K562 (cell line): ENCODE measurements at regions not wholly inside any gene's neighbourhood (a gene's known extent, or its start where the extent isn't known, plus 50 kb on each side); places are given as distances from the start of the nearest gene placed in this dataset.

Experiments used
- ATAC-seq: fragments of 200-7000 bp; cut with Tn5 transposase; 3 replicates; pipeline ENCODE4 v1.9.1; 2020; ENCODE audit warnings: moderate library complexity
- BruUV-seq: library from RNA; stranded (reverse); fragments of 400-500 nt; replicated peaks from 2 replicates; lab custom pipeline; 2021; lab: Mats Ljungman, UMichigan
- CTCF ChIA-PET: fragments of 300-600 bp; formaldehyde crosslinking; extraction: SDS; loops from one replicate; lab custom pipeline; 2021; ENCODE audit warnings: low intra/inter-chr PET ratio; lab: Yijun Ruan, JAX
- POLR2A ChIA-PET: fragments of 300-600, 350-650 bp; sonication (Branson Sonifier 250); formaldehyde crosslinking; extraction: SDS; loops from one replicate; lab custom pipeline; 2021; ENCODE audit warnings: antibody characterized with exemption, inconsistent platforms; lab: Yijun Ruan, JAX
- DNase-seq, 4 experiments: peaks; one replicate each; pipeline versions ENCODE4 v3.0.0 to v3.0.0-alpha.2; 2011 to 2018; ENCODE audit warnings: low spot score in 3 of 4, mixed read lengths in 3 of 4; ENCODE audit errors: extremely low read depth in 1 of 4
- FAIRE-seq: peaks from 2 replicates; lab custom pipeline; 2011; peaks lifted over from hg19 to GRCh38; lab: Jason Lieb, UNC
- H2AFZ ChIP-seq: 2 replicates; pipeline ENCODE4 v1.6.0; 2011; ENCODE audit warnings: low read depth, low read length, control low read depth, inconsistent platforms
- H3K27ac ChIP-seq: fragments of 200-600 bp; 3 replicates; pipeline ENCODE4 v1.8.0; 2011; ENCODE audit warnings: low read depth, mild to moderate bottlenecking, control low read depth, inconsistent platforms, low read length, moderate library complexity, mixed read lengths; ENCODE audit errors: extremely low read depth
- H3K27me3 ChIP-seq, 2 experiments: fragments of 300-600 bp in 1 of 2; 2 replicates in 1 of 2; 3 replicates in 1 of 2; pipeline versions ENCODE4 v1.6.0 to v1.8.0; 2011; ENCODE audit warnings: inconsistent platforms in 2 of 2, low read length in 2 of 2, mild to moderate bottlenecking in 1 of 2, mixed read lengths in 1 of 2, moderate library complexity in 1 of 2; ENCODE audit not compliant: control insufficient read depth in 2 of 2, insufficient read depth in 2 of 2
- H3K36me3 ChIP-seq: fragments of 300-600 bp; 3 replicates; pipeline ENCODE4 v1.8.0; 2011; ENCODE audit warnings: mild to moderate bottlenecking, low read length, inconsistent platforms; ENCODE audit not compliant: control insufficient read depth, insufficient read depth
- H3K4me1 ChIP-seq, 2 experiments: fragments of 200-600 bp in 1 of 2; replicated peaks in 1 of 2; 2 replicates in 1 of 2; 3 replicates in 1 of 2; pipeline versions ENCODE4 v1.5.1 to v1.8.0; 2011; ENCODE audit warnings: inconsistent platforms in 2 of 2, low read length in 2 of 2, mild to moderate bottlenecking in 1 of 2, mixed read lengths in 1 of 2, moderate library complexity in 1 of 2; ENCODE audit not compliant: control insufficient read depth in 2 of 2, insufficient read depth in 2 of 2
- H3K4me2 ChIP-seq: 2 replicates; pipeline ENCODE4 v1.6.1; 2011; ENCODE audit warnings: low read length, control low read depth, inconsistent platforms, mixed read lengths; ENCODE audit not compliant: insufficient read depth
- H3K4me3 ChIP-seq: fragments of 200-600 bp; sonication (generic), shearing (Covaris generic); 2 replicates; pipeline ENCODE4 v1.5.1; 2016; ENCODE audit warnings: control low read depth, inconsistent platforms
- H3K79me2 ChIP-seq: fragments of 200-600 bp; 3 replicates; pipeline ENCODE4 v1.8.0; 2011; ENCODE audit warnings: low read length, inconsistent platforms; ENCODE audit not compliant: control insufficient read depth, insufficient read depth
- H3K9ac ChIP-seq, 2 experiments: 2 replicates each; pipeline versions ENCODE4 v1.6.0 to v1.6.1; 2011; ENCODE audit warnings: low read depth in 2 of 2, low read length in 2 of 2, control low read depth in 1 of 2, inconsistent platforms in 1 of 2, mild to moderate bottlenecking in 1 of 2, mixed read lengths in 1 of 2; ENCODE audit not compliant: insufficient read depth in 1 of 2
- H3K9me1 ChIP-seq: one replicate; pipeline ENCODE4 v1.6.0; 2011; ENCODE audit warnings: inconsistent platforms, mild to moderate bottlenecking, low read length, moderate library complexity; ENCODE audit not compliant: control insufficient read depth, insufficient read depth
- H3K9me3 ChIP-seq: replicated peaks from 2 replicates; pipeline ENCODE4 v1.5.1; 2011; ENCODE audit warnings: low read depth, low read length, inconsistent platforms; ENCODE audit not compliant: control insufficient read depth, insufficient read depth
- H4K20me1 ChIP-seq: replicated peaks from 2 replicates; pipeline ENCODE4 v1.6.1; 2011; ENCODE audit warnings: low read length, inconsistent platforms, mixed read lengths; ENCODE audit not compliant: control insufficient read depth, insufficient read depth
- CBFA2T2 ChIP-seq: fragments of 450-650 bp; conservative IDR thresholded peaks from 2 replicates; pipeline ENCODE4 v1.6.1; 2017; ENCODE audit warnings: mild to moderate bottlenecking
- CC2D1A ChIP-seq: fragments of 450-650 bp; IDR thresholded peaks from 2 replicates; pipeline ENCODE4 v1.6.1; 2017; ENCODE audit warnings: mild to moderate bottlenecking
- FIP1L1 ChIP-seq: fragments of 200-400 bp; formaldehyde crosslinking; IDR thresholded peaks from 2 replicates; pipeline ENCODE4 v1.6.1; 2018; ENCODE audit warnings: mild to moderate bottlenecking, low read depth, low read length; ENCODE audit not compliant: poor library complexity, severe bottlenecking
- FOXA1 ChIP-seq: fragments of 450-650 bp; IDR thresholded peaks from 2 replicates; pipeline ENCODE4 v1.6.1; 2016; ENCODE audit warnings: mild to moderate bottlenecking, borderline replicate concordance
- HDAC1 ChIP-seq, 2 experiments: fragments of 450-650 bp; IDR thresholded peaks; 2 replicates each; pipeline ENCODE4 v1.6.1; 2016 to 2017; ENCODE audit warnings: inconsistent platforms in 1 of 2, mild to moderate bottlenecking in 1 of 2, moderate library complexity in 1 of 2
- KDM5B ChIP-seq: fragments of 200-600 bp; sonication (generic); IDR thresholded peaks from 2 replicates; pipeline ENCODE4 v1.6.1; 2012; ENCODE audit warnings: low read depth, mild to moderate bottlenecking, moderate library complexity, low read length, control low read depth, inconsistent platforms; ENCODE audit not compliant: insufficient replicate concordance
- NCOA1 ChIP-seq: fragments of 450-650 bp; IDR thresholded peaks from 2 replicates; pipeline ENCODE4 v1.6.1; 2016; ENCODE audit warnings: low read depth
- POLR2G ChIP-seq: fragments of 200-400 bp; formaldehyde crosslinking; IDR thresholded peaks from 2 replicates; pipeline ENCODE4 v1.6.1; 2017; ENCODE audit warnings: low read depth, mild to moderate bottlenecking, antibody characterized with exemption, low read length, moderate library complexity
- POU5F1 ChIP-seq: fragments of 150-350 bp; IDR thresholded peaks from 2 replicates; pipeline ENCODE4 v1.6.1; 2014; ENCODE audit warnings: borderline replicate concordance, low read length, low read depth, mild to moderate bottlenecking; ENCODE audit not compliant: partially characterized antibody
- PRPF4 ChIP-seq: fragments of 200-400 bp; formaldehyde crosslinking; IDR thresholded peaks from one replicate; pipeline ENCODE4 v1.6.1; 2017; ENCODE audit warnings: low read length, low read depth, mild to moderate bottlenecking; ENCODE audit not compliant: insufficient read depth, poor library complexity, severe bottlenecking
- RB1 ChIP-seq: fragments of 450-650 bp; IDR thresholded peaks from 2 replicates; pipeline ENCODE4 v1.6.1; 2017; ENCODE audit warnings: low read depth, mild to moderate bottlenecking
- TAF9B ChIP-seq: fragments of 450-650 bp; IDR thresholded peaks from 2 replicates; pipeline ENCODE4 v1.6.1; 2018; ENCODE audit warnings: mild to moderate bottlenecking; ENCODE audit not compliant: partially characterized antibody
- THRAP3 ChIP-seq: fragments of 450-650 bp; IDR thresholded peaks from 2 replicates; pipeline ENCODE4 v1.6.1; 2016; ENCODE audit warnings: mild to moderate bottlenecking, inconsistent platforms, borderline replicate concordance
- ZKSCAN8 ChIP-seq: fragments of 200-800 bp; sonication (Bioruptor generic); IDR thresholded peaks from 2 replicates; pipeline ENCODE4 v1.6.1; 2016; ENCODE audit warnings: missing genetic modification characterization, missing compliant biosample characterization
- ZNF408 ChIP-seq: fragments of 250-450 bp; sonication (Bioruptor Pico); IDR thresholded peaks from 2 replicates; pipeline ENCODE4 v1.4.0; 2020; ENCODE audit warnings: low read depth, mild to moderate bottlenecking, moderate library complexity
- ZNF75A ChIP-seq: fragments of 450-650 bp; formaldehyde crosslinking; IDR thresholded peaks from 2 replicates; pipeline ENCODE4 v1.4.0; 2020; ENCODE audit warnings: mild to moderate bottlenecking
- ZNF778 ChIP-seq: fragments of 450-650 bp; formaldehyde crosslinking; IDR thresholded peaks from 2 replicates; pipeline ENCODE4 v1.4.0; 2020; ENCODE audit warnings: mild to moderate bottlenecking, moderate library complexity
- WGBS: fragments of 100-300 bp; shearing (Covaris generic); methylation state at CpG from one replicate; pipeline ENCODE4 v1.1.6; 2016; ENCODE audit warnings: low coverage, mixed read lengths; ENCODE audit not compliant: insufficient coverage; ENCODE audit errors: missing lambda C conversion rate; 5-methylcytosine and 5-hydroxymethylcytosine counted together
- in situ Hi-C: fragments of 300-500 bp; cut with MboI; formaldehyde crosslinking; loops from 4 replicates; pipeline ENCODE4 v1.15.0; 2018; ENCODE audit warnings: inconsistent platforms, mixed read lengths
- intact Hi-C: fragments of 100-400 bp; cut with micrococcal nuclease; formaldehyde crosslinking; loops from 2 replicates; pipeline ENCODE4 v1.14.2; 2022
- TF ChIP-seq, protein P1 (sequence below), 2 experiments: fragments of 450-650 bp in 1 of 2; sonication (generic) in 1 of 2; formaldehyde crosslinking in 1 of 2; IDR thresholded peaks in 1 of 2; conservative IDR thresholded peaks in 1 of 2; 2 replicates each; pipeline versions ENCODE4 v1.6.1 to v1.8.1; 2016 to 2023; ENCODE audit warnings: mild to moderate bottlenecking in 2 of 2, moderate library complexity in 2 of 2, inconsistent platforms in 1 of 2, missing genetic modification reagents in 1 of 2
- TF ChIP-seq, protein P2 (sequence below): sonication (generic); formaldehyde crosslinking; IDR thresholded peaks from 2 replicates; pipeline ENCODE4 v1.8.1; 2023; ENCODE audit warnings: mild to moderate bottlenecking, missing genetic modification reagents

DNA sequence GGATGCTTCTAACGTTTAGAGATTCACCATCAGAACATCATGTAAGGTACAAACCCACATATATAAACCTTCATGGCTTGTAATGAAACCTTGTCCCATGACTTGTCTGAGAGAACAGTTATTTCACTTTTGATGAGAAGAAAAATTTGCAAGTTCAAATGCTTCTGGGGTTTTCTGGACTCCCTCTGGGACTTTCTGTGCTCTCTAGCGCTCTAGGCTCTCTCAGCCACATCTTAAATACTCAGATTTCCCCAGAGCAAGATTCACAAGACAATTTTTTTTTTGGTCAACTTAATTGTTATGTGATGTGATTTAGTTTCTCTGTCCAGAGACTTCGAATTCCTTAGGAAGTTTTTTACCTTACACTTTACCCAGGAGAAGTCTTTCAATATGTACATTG lies 282.8 kb upstream of the EDNRB start:
- WGBS: 3% methylated on average over 3 of the region's 3 CpGs
- Histone ChIP-seq H3K4me3 (no peak overlapping the region), H3K27ac (no peak overlapping the region), H3K79me2 (no peaks in the 10 kb centered on the region), H3K4me1 (no peaks in the 10 kb centered on the region), H2AFZ (no peak overlapping the region), H3K9ac (no peak overlapping the region), H3K4me2 (no peak overlapping the region), H3K9me3 (no peaks in the 10 kb centered on the region), H4K20me1 (no peaks in the 10 kb centered on the region), H3K36me3 (no peaks in the 10 kb centered on the region), H3K27me3 (no peaks in the 10 kb centered on the region), H3K9me1 (no peaks in the 10 kb centered on the region)
- ChIA-PET POLR2A (no interaction called here), CTCF (no interaction called here)
- intact Hi-C loops (no loop called here), in situ Hi-C loops (no loop called here)
- DNase-seq (no peak), ATAC-seq (no peak), FAIRE-seq (no peak)
- TF ChIP-seq, protein P1, sequence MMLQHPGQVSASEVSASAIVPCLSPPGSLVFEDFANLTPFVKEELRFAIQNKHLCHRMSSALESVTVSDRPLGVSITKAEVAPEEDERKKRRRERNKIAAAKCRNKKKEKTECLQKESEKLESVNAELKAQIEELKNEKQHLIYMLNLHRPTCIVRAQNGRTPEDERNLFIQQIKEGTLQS (IDR thresholded peaks at IDR 0.05): no peak
- TF ChIP-seq, protein P1 (CRISPR knock-in tag; conservative IDR thresholded peaks at IDR 0.05): no peak
- no peak for TF ChIP-seq TAF9B
- no peak for TF ChIP-seq ZNF408 (CRISPR knock-in tag)
- TF ChIP-seq CBFA2T2: no peak
- no peak for TF ChIP-seq FOXA1
- no peak for TF ChIP-seq NCOA1
- no peak for TF ChIP-seq ZNF75A (CRISPR knock-in tag)
- no peak for TF ChIP-seq POLR2G
- TF ChIP-seq HDAC1 (IDR thresholded peaks at IDR 0.05): no peak
- TF ChIP-seq ZNF778: no peak
- no peak for TF ChIP-seq POU5F1
- TF ChIP-seq ZKSCAN8: no peak
- TF ChIP-seq KDM5B: no peak
- TF ChIP-seq CC2D1A: no peak
- no peak for TF ChIP-seq FIP1L1
- TF ChIP-seq, protein P2, sequence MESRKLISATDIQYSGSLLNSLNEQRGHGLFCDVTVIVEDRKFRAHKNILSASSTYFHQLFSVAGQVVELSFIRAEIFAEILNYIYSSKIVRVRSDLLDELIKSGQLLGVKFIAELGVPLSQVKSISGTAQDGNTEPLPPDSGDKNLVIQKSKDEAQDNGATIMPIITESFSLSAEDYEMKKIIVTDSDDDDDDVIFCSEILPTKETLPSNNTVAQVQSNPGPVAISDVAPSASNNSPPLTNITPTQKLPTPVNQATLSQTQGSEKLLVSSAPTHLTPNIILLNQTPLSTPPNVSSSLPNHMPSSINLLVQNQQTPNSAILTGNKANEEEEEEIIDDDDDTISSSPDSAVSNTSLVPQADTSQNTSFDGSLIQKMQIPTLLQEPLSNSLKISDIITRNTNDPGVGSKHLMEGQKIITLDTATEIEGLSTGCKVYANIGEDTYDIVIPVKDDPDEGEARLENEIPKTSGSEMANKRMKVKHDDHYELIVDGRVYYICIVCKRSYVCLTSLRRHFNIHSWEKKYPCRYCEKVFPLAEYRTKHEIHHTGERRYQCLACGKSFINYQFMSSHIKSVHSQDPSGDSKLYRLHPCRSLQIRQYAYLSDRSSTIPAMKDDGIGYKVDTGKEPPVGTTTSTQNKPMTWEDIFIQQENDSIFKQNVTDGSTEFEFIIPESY (CRISPR knock-in tag): no peak
- no peak for TF ChIP-seq PRPF4
- TF ChIP-seq RB1: no peak
- TF ChIP-seq THRAP3: no peak
- no TSS peak for BruUV-seq
